ENCODE measurements at regions not wholly inside any gene's neighbourhood (a gene's known extent, or its start where the extent isn't known, plus 50 kb on each side); places are given as distances from the start of the nearest gene placed in this dataset.

DNA sequence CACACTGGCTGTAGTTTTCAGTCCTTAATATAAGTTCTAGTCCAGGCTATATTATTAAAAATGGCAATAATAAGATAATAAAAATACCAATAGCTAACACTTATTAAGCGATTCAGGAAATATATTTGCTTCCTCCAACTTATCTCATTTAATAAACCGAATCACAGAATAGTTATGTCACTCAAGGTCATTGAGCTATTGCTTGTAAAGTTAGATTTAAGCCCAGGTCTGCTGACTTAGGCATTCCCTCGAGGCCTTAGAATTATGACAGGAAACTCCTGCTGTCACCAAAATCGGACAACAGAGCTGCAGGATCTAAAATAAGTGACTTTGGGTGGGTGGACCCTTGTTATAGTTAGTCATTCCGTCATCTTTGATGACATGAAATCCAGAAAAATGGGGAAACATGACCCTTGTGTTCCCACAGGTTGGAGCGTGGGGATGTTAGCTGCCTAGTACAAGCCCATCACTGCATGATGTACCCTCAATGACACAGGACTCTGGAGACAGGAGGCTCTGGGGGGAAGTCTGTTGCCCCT, 181.3 kb upstream of the PHYHIPL start:
- TF ChIP-seq, protein P1, sequence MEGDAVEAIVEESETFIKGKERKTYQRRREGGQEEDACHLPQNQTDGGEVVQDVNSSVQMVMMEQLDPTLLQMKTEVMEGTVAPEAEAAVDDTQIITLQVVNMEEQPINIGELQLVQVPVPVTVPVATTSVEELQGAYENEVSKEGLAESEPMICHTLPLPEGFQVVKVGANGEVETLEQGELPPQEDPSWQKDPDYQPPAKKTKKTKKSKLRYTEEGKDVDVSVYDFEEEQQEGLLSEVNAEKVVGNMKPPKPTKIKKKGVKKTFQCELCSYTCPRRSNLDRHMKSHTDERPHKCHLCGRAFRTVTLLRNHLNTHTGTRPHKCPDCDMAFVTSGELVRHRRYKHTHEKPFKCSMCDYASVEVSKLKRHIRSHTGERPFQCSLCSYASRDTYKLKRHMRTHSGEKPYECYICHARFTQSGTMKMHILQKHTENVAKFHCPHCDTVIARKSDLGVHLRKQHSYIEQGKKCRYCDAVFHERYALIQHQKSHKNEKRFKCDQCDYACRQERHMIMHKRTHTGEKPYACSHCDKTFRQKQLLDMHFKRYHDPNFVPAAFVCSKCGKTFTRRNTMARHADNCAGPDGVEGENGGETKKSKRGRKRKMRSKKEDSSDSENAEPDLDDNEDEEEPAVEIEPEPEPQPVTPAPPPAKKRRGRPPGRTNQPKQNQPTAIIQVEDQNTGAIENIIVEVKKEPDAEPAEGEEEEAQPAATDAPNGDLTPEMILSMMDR (IDR thresholded peaks at IDR 0.05), result no peak
- Histone ChIP-seq H3K36me3 (no peaks in the 10 kb centered on the region), H3K27me3 (no peaks in the 10 kb centered on the region), H3K4me3 (no peak overlapping the region), H3K4me1 (peaks cover 0 to 61% (median 13%) of the 10 kb centered on the region in 4 donors), H3K27ac (peak overlapping the region in 1 of 2 donors; percentile 17), H3K9me3 (peaks cover 0 to 4% (median 0%) of the 10 kb centered on the region in 3 donors)
- DNase-seq, result no peak
- intact Hi-C loops (cut with DNase I; ENCODE audit: low total_unique reads), result no loop called here

DNA sequence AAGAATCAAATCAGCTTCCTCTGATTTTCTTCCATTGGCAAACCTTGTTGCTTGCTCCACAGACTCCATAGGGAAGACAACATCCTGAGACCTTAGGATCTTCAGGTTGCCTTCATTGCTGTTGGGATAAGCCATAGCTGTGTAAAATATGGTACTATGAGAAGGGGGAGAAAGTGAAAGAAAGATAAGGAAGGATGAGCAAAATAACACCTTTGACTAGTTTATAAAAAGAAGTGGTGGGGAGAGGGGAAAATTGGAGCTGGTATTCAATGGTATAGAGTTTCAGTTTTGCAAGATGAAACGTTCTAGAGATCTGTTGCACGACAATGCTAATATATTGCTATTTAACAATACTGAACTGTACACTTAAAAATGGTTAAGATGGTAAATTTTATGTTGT, 180.4 kb upstream of the PHYHIPL start:
- H3K4me3 ChIP-seq, result no peak overlapping the region
- H3K27me3 ChIP-seq, result no peaks in the 10 kb centered on the region
- intact Hi-C loops (cut with DNase I; ENCODE audit: low total_unique reads), result no loop called here
- H3K9me3 ChIP-seq, result no peaks in the 10 kb centered on the region
- no peaks in the 10 kb centered on the region for H3K36me3 ChIP-seq
- peaks cover 0 to 71% (median 22%) of the 10 kb centered on the region in 4 donors for H3K4me1 ChIP-seq
- TF ChIP-seq, protein P1 (IDR thresholded peaks at IDR 0.05), result no peak
- no peak for DNase-seq
- peak overlapping the region in 1 of 2 donors; percentile 17 for H3K27ac ChIP-seq

DNA sequence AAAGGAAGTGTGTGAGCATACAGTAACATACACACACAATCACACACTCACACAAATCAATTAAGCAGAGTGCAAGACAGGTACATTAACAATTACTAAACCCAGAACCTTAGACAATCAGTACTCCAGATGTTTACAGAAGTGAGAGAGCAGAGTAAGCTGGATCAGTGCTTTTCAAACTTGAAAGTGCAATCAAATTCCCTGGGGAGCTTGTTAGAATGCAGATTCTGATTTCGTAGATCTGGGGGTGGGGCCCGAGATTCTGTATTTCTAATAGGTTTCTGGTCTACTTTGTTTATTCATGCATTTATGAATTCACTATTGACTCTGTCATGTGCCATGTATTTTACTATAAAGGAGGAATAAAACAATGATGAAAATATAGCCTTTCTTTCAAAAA, 179.6 kb upstream of the PHYHIPL start:
- Histone ChIP-seq H3K27ac (peak overlapping the region in 1 of 2 donors; percentile 82), H3K4me1 (peaks cover 0 to 79% (median 23%) of the 10 kb centered on the region in 4 donors), H3K4me3 (no peak overlapping the region), H3K27me3 (no peaks in the 10 kb centered on the region), H3K36me3 (no peaks in the 10 kb centered on the region), H3K9me3 (no peaks in the 10 kb centered on the region)
- intact Hi-C loops (cut with DNase I; ENCODE audit: low total_unique reads), result no loop called here
- TF ChIP-seq, protein P1 (IDR thresholded peaks at IDR 0.05), result no peak
- DNase-seq, result no peak

DNA sequence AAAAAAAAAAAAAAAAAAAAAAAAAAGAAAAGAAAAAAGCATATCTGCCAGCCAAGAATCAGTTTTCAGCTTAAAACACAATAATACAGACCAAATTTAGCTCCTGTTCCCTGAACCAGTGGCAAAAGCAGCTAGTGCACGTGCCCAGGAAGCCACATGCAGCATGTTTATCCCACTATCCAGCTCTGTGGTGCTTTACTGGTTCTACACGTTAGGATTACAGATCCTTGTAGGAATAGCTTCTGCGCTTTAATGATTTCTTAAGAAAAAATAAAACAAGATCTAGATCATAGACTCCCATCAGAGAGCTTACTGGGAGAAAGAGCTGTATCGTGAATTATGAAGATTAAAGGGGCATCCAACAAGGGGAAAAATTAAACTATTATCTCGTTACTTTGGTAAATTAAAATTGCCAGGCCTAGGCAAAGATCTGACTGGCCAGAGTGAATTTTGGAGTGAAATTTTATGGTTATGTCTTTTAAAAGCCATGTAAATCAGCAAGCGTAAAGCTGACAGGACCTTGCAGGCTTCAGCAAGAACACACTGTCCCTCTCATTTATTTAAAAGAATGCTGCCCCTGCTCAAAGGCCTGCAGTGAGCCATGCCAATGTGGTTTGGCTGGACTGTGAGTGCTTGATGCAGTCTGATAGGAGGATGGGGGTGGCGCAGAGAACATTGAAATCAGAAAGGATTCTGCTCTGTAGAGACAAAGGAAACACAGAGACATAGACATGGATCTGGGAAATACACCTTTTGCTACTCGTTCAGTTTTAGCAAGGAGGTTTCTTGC, 177.3 kb upstream of the PHYHIPL start:
- Histone ChIP-seq H3K4me1 (peaks cover 0 to 85% (median 31%) of the 10 kb centered on the region in 4 donors), H3K9me3 (no peaks in the 10 kb centered on the region)
- peak; percentile 92 to 94 for DNase-seq

DNA sequence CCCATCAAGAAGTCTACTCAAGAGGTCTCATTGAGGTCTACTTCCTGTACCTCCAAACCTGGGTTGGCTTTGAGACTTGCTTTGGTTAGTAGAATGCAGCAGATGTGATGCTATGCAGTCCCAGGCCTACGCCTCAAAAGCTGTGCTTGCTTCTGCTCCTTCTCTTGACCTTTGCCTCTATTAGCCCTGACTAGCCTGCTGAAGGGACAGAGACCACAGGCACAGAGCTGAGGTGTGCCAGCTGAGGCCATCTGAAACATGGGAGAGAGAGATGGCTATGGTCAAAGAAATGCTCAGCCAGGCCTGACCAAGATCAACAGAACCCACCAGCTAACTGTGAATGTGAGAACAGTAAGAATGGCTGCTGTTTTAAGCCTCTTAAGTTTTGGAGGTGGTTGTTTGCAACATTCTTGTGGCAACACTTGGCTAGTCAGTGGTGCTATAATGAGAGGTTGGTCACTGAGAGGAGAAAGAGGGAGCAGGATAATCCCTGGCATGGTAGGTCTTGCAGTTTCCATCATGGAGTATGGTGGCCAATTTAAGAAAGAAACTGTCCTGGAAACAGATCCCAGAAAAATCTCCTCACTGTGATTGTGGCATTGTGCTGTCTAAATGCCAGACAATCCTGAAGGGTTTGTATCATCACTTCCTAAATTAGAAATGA, 176.1 kb upstream of the PHYHIPL start:
- DNase-seq, result no peak
- peak overlapping the region; percentile 8 to 24 for H3K4me3 ChIP-seq
- H3K27me3 ChIP-seq, result no peaks in the 10 kb centered on the region
- intact Hi-C loops (cut with DNase I; ENCODE audit: low total_unique reads), result no loop called here
- TF ChIP-seq, protein P1 (IDR thresholded peaks at IDR 0.05), result no peak
- no peaks in the 10 kb centered on the region for H3K9me3 ChIP-seq
- no peaks in the 10 kb centered on the region for H3K36me3 ChIP-seq
- peaks cover 0 to 85% (median 35%) of the 10 kb centered on the region in 4 donors for H3K4me1 ChIP-seq
- peak overlapping the region; percentile 82 to 84 for H3K27ac ChIP-seq

More for the DNA sequence above, 177.3 kb upstream of the PHYHIPL start:
- TF ChIP-seq, protein P1 (IDR thresholded peaks at IDR 0.05), result no peak
- Histone ChIP-seq H3K36me3 (no peaks in the 10 kb centered on the region), H3K4me3 (peak overlapping the region; percentile 8 to 24), H3K27ac (peak overlapping the region; percentile 82 to 84), H3K27me3 (no peaks in the 10 kb centered on the region)
- intact Hi-C loops (cut with DNase I; ENCODE audit: low total_unique reads), result no loop called here

All from tibial artery (tissue), 4 donors.